PC-3 (cell line): ENCODE measurements at regions not wholly inside any gene's neighbourhood (a gene's known extent, or its start where the extent isn't known, plus 50 kb on each side); places are given as distances from the start of the nearest gene placed in this dataset.

Experiments used
- EZH2 ChIP-seq: fragments of 300-600 bp; sonication (generic); IDR thresholded peaks from one replicate; pipeline ENCODE4 v1.6.1; 2017; ENCODE audit warnings: antibody characterized with exemption, mild to moderate bottlenecking, low read length; ENCODE audit not compliant: unreplicated experiment
- EZH2phosphoT487 ChIP-seq: fragments of 300-600 bp; sonication (generic); IDR thresholded peaks from 2 replicates; pipeline ENCODE4 v1.6.1; 2018; ENCODE audit warnings: mild to moderate bottlenecking, antibody characterized with exemption, low read length, borderline replicate concordance
- TF ChIP-seq, protein P1 (sequence below): fragments of 300-600 bp; sonication (generic); conservative IDR thresholded peaks from 2 replicates; pipeline ENCODE4 v1.5.1; 2017; ENCODE audit warnings: antibody characterized with exemption, low read depth, mild to moderate bottlenecking, low read length

DNA sequence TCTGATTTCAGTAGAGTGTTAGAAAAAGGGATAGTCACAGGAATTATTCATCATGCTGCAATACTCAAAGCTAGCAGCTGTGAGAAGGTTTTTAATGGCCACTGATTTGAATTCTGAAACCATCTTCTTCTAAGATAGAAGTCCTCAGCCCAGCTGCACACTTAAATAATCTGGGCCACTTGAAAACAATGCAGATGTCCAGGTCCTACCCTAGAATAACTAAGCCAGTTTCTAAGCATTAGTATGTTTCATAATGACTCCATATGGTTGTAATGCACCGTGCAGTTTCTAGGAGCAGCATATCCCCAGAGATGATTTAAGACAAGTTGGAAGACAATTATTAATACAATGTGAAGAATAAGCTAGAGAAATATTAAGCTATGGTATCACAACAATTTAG lies 159.9 kb upstream of the FBXL17 start:
- TF ChIP-seq EZH2 (no peak), EZH2phosphoT487 (no peak)
- TF ChIP-seq, protein P1, sequence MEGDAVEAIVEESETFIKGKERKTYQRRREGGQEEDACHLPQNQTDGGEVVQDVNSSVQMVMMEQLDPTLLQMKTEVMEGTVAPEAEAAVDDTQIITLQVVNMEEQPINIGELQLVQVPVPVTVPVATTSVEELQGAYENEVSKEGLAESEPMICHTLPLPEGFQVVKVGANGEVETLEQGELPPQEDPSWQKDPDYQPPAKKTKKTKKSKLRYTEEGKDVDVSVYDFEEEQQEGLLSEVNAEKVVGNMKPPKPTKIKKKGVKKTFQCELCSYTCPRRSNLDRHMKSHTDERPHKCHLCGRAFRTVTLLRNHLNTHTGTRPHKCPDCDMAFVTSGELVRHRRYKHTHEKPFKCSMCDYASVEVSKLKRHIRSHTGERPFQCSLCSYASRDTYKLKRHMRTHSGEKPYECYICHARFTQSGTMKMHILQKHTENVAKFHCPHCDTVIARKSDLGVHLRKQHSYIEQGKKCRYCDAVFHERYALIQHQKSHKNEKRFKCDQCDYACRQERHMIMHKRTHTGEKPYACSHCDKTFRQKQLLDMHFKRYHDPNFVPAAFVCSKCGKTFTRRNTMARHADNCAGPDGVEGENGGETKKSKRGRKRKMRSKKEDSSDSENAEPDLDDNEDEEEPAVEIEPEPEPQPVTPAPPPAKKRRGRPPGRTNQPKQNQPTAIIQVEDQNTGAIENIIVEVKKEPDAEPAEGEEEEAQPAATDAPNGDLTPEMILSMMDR = no peak
